GM21423 (cell line): ENCODE measurements at regions not wholly inside any gene's neighbourhood (a gene's known extent, or its start where the extent isn't known, plus 50 kb on each side); places are given as distances from the start of the nearest gene placed in this dataset.

Experiments
- ATAC-seq: cut with Tn5 transposase; IDR thresholded peaks from one replicate; pipeline ENCODE4 v1.9.1; 2021; ENCODE audit warnings: mild to moderate bottlenecking, moderate library complexity; ENCODE audit not compliant: unreplicated experiment

DNA sequence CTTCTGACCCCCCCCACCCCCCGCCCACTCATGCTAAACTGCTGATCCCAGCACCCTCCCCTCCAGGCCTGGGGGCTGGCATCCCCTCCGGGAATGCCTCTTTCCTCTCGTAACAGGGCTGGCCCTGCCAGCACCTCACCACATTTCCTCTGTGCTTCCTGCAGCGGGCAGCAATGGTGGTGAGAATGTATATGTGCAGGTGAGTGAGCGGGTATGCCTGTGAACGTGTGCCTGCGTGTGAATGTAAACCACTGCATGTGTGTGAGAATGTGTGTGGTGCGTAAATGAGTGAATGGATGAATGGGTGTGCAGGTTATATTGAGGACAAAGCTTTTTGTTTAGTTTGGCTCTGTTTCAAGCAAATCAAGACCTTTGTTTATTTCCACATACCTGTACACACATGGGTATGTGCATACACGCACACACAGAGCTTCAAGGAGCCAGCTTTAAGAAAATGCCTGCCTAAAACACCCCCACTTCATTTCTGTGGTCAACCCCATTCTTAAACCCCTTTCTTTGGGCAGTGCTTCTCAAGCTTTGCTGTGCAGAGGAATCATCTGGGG is 95.7 kb upstream of the SHB start:
- ATAC-seq, result no peak

GRCh38 chr9:38163518-38163917 is 94.5 kb upstream of the SHB start:
- no peak for ATAC-seq

DNA sequence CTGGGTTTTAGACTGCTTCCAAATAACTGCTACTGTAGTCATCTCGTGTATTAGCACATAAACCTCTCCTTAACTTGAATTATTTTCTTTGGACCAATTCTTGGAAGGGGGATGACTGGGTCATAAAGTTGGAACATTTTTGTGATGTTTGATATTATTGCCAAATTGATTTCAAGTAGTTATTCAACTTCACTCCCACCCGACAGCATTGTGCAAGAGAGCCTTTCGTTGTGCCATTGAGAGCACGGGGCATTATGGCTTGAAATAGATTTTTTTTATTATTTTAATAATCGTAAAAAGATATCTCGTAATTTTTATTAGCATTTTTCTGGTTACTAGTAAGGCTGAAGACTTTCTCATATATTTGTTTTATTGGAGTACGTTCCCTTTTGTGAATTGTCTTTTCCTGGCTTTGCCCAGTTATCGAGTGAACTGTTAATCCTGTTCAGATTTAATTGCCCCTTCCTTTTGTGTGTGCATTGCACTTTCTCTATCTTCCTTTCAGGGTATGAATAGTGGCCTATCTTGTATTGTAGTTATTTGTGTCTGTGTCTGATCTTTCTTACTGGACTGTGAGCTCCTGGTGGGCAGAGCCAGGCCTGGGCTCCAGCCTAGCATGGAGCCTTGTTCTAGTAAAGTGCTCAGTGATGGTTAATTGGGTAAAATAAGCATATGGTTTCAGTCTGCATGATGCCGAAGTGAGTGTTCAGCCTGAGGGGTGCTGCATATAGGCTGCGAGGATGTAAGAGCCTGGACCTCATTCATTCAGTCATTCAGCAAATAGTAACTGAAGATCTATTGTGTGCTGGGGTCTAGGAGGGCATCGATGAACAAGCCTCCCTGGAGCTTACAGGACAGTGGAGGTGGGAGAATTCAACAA is 93.5 kb upstream of the SHB start:
- no peak for ATAC-seq

GRCh38 chr9:38160613-38161215 is 91.7 kb upstream of the SHB start:
- no peak for ATAC-seq

DNA sequence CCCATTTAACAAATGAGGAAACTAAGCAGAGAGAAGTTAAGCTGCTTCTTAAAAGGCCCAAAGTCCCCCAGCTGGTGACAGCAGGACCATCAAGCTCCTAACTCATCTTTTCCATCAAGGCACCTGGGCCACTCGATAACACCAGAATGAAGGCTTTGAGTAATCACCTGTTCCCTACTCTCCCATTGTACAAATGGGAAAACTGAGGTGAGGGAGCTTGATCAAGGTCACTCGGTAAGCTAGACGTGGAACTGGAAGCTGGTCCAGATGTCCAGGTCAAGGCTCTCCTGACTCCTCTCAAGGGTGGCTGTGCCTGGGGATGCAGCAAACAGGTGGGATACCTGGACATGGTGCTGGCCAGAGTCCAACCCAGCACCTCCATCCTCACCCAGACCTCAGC is 90.6 kb upstream of the SHB start:
- no peak for ATAC-seq

DNA sequence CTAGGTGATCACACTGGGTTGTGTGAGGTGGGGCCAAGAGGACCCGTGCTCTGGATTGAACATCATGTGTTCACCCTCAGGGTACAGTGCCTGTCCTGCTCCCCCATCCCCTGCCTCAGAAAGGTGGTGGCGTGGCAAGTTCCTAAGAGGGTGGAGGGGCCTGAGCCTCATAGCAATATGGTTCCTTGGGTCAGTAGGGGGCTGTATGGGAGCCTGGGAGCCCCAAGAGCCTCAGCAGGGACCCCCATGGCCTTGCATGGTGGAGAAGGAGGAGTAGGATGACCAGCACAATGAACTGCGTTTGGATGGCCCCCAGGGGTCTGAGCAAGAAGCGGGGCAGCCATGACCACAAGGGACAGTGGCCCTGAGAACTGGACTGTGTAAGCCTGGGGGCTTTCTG is 89.6 kb upstream of the SHB start:
- no peak for ATAC-seq

DNA sequence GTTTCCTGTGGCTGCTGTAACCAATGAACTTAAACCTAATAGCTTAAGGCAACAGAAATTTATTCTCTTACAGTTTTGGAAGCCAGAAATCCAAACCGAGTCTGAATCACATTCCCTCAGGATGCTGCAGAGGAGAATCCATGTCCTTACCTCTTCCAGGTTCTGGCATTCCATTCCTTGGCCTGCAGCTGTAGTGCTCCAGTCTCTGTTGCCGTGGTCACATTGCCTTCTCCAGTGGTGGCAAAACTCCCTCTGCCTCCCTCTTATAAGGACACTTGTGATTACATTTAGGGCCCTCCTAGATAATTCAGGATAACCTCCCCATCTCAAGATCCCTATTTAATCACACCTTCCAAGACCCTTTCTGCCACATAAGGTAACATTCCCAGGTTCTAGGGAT is 88.7 kb upstream of the SHB start:
- ATAC-seq, result no peak

- no peak for ATAC-seq
Observed at GRCh38 chr9:38154501-38155421, 85.7 kb upstream of the SHB start.

- no peak for ATAC-seq
Observed at GRCh38 chr9:38153910-38154291, 84.9 kb upstream of the SHB start.

DNA sequence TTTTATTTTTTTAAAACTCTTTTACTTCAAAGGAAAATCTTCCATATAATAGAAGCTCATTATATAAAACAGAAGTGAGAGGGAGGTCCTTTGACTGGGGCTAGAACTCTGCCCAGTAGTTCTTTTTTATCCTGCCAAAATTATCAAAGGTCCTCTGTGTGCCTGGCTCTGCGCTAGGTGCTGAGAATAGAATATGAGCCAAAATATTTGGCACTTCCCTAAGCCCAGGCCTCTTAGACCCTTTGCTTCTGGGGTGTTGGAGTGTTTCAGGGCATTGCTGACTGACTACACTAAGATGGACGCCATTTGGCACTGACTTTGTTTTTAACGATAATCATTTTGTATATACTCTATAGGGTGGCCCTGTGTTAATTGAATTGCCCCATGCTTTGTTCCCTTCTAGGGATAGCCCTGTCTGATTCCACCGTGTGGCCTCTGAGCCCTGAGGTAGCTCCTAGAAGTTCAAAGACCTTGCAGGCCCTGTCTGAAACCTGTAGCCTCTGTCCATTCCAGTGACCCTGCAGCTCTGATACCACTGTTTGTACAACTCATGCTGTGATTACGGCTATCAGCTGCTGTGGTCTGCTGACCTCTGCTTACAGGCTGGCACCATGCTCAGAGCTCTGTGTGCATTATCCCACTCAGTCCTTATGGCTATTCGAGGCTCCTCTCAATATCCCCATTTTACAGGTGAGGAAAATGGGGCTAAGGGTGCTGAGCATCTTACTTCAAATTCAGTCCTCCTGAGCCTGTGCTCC is 84.3 kb upstream of the SHB start:
- no peak for ATAC-seq

DNA sequence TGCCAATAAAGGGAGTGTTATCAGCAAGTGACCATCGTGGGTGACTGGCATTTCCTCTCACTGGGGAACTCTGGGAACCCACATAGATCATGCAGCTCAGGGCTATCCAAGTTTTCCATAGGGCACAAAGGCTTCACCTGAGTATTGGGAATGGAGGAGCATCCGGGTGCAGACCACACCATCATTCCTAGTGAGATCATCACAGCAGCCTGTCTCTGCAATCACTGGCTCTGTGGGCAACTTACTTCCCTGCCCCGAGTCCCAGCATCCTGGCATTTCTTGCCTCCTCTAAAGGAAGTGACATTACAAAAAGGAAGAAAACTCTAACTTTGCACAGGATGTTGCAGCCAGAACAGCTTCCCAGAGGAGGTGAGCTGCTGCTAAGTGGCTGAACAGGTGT is 80.6 kb upstream of the SHB start:
- ATAC-seq, result no peak

- no peak for ATAC-seq
Observed at GRCh38 chr9:38146844-38147243, 77.8 kb upstream of the SHB start.

DNA sequence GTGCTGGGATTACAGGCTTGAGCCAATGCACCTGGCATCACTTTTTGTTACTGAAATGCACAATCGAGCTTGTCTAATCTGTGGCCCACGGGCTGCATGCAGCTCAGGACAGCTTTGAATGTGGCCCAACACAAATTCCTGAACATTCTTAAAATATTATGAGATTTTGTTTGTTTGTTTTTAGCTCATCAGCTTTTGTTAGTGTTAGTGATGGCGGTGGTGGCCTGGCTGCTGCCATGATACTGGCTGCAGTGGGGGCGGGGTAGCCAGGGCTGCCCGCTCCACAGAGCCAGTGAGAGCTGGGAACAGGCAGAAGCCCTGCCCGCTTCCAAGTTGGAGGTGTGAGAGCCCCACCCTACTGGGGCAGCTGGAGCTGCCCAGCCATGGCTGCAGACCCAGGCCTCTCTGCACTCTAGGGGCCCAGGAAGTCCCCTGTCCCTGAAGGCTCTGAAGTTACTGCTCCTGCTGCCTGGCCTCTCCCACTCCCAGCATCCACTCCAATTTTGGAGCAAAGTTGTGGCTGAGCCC is 76.6 kb upstream of the SHB start:
- no peak for ATAC-seq

DNA sequence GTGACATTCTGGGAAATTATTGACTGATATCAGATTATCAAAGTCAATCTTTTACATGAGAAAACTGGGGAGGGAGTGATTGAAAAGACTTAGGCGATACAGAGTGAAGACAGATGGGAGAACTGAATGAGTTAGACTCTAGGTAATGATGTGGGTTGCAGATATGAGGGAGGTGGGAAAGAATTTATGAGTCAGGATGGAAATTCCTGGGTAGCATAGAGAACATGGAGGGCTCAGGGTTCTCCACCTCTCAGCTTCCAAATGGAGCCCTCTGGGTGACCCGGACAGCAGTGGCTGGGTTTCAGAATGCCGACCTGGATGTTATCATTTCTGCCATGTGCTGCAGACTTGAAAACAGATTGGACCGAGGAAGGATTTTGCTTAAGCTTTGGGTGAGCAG is 75.4 kb upstream of the SHB start:
- no peak for ATAC-seq

DNA sequence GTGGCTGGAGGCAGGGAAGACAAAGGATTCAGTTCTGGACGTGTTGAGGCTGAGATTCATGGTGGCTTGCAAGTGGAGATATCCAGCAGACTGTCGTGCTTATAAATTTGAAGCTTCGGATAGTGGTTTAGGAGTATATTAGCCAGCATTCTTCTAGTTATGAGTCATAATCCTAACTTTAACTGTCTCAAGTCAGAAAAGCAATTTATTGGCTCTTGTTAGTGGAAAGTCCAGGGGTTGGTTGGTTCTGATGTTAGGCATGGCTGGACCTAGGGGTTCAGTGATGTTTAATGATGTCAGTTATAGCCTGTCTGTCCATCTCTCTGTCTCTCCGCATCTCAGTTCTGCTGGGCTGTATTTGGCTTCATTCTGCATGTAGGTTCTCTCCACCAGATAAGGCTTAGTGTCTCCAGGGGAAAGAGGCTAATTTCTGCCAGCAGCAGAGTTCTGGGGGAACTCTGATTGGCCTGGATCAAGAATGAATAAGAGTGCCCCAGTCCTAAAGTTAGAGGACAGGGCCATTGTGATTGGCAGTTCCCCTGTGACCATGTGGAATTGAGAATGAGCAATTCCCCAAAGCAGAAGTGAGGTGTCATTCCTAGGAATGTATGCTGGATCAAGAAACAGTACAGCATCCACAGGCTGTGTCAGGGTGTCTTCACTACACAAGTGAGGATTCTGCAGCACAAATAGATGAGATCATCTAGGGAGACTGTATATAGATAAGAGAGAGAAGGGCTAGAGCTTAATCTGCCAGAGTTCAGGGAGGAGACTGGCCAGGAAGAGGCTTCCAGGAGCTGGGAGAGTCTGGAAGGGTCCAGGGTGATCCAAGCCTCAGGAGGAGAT is 72.9 kb upstream of the SHB start:
- ATAC-seq, result no peak

GRCh38 chr9:38138276-38138675 is 69.2 kb upstream of the SHB start:
- ATAC-seq, result no peak

DNA sequence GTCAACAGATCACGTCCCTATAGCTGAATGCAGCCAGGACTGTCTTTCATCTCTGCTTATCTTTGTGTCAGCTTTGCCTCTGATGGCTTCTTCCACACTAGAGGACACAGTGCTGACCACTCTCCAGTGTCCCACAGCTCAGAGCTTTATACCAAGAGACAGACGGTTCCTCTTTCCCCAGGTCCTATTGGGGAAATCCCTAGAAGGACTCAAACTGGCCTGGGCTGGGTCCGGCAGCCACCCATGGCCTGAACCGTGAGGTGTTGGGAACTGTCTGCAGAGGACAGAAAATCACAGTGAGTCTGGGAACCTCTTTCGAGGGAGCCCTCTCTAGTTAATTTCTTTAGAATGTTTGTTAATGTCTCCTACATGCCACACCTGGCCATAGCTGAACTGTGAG is 68.3 kb upstream of the SHB start:
- no peak for ATAC-seq

DNA sequence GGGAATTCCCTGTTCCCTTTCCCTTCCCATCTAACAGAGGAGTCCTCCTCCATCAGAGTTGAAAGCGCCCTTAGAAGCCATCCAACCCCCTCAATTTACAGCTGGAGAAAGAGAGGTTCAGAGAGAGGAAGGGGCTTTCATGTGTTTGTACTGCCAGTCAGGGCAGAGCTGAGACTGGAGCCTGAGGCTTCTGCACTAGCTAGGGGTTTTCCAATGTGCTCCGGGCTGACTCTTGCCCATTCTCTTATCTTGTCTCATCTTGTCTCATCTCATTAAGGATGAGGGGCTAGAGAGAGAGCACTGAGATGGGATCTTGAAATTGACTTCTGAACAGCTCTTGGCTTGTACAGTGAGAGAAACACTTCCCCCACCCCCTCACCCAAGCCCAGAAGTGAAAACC is 67.4 kb upstream of the SHB start:
- ATAC-seq, result no peak

GRCh38 chr9:38134611-38135237 is 65.7 kb upstream of the SHB start:
- no peak for ATAC-seq
